BE2C (cell line): ENCODE measurements at regions not wholly inside any gene's neighbourhood (a gene's known extent, or its start where the extent isn't known, plus 50 kb on each side); places are given as distances from the start of the nearest gene placed in this dataset.

Experiments
- DNase-seq: peaks from one replicate; pipeline ENCODE4 v3.0.0-alpha.2; 2020
- H3K27me3 ChIP-seq: fragments of 250-450 bp; sonication (Bioruptor Pico); 2 replicates; pipeline ENCODE4 v1.5.1; 2020; ENCODE audit warnings: mild to moderate bottlenecking
- H3K36me3 ChIP-seq: fragments of 250-450 bp; sonication (Bioruptor Pico); 2 replicates; pipeline ENCODE4 v1.5.1; 2020; ENCODE audit warnings: mild to moderate bottlenecking
- H3K4me1 ChIP-seq: fragments of 250-450 bp; sonication (Bioruptor Pico); 2 replicates; pipeline ENCODE4 v1.5.1; 2020
- H3K4me3 ChIP-seq: 2 replicates; pipeline ENCODE4 v1.5.1; 2011; ENCODE audit warnings: low read depth, low read length
- H3K9me3 ChIP-seq: fragments of 250-450 bp; sonication (Bioruptor Pico); 2 replicates; pipeline ENCODE4 v1.5.1; 2020
- CTCF ChIP-seq: IDR thresholded peaks from 2 replicates; pipeline ENCODE4 v1.5.1; 2012; ENCODE audit warnings: mild to moderate bottlenecking, low read depth, low read length

- Histone ChIP-seq H3K4me3 (no peak overlapping the region), H3K4me1 (no peaks in the 10 kb centered on the region), H3K36me3 (no peaks in the 10 kb centered on the region), H3K27me3 (peaks cover 3% of the 10 kb centered on the region; the same call in 1 of the 2 replicates), H3K9me3 (no peaks in the 10 kb centered on the region)
- TF ChIP-seq CTCF, result no peak
- DNase-seq, result no peak
These were observed 144.1 kb upstream of the SEL1L start for GRCh38 chr14:81677736-81678135.

- TF ChIP-seq CTCF, result no peak
- Histone ChIP-seq H3K4me1 (no peaks in the 10 kb centered on the region), H3K36me3 (no peaks in the 10 kb centered on the region), H3K27me3 (peaks cover 3% of the 10 kb centered on the region; the same call in 1 of the 2 replicates), H3K4me3 (no peak overlapping the region), H3K9me3 (no peaks in the 10 kb centered on the region)
- DNase-seq, result no peak
These were observed 145.6 kb upstream of the SEL1L start for GRCh38 chr14:81679226-81679625.

GRCh38 chr14:81681541-81681940, 147.9 kb upstream of the SEL1L start:
- Histone ChIP-seq H3K36me3 (no peaks in the 10 kb centered on the region), H3K4me1 (no peaks in the 10 kb centered on the region), H3K9me3 (no peaks in the 10 kb centered on the region), H3K27me3 (peaks cover 3% of the 10 kb centered on the region; the same call in 1 of the 2 replicates), H3K4me3 (no peak overlapping the region)
- DNase-seq, result no peak
- no peak for TF ChIP-seq CTCF

- no peaks in the 10 kb centered on the region for H3K36me3 ChIP-seq
- DNase-seq, result no peak
- TF ChIP-seq CTCF, result no peak
- H3K4me3 ChIP-seq, result no peak overlapping the region
- peaks cover 3% of the 10 kb centered on the region; the same call in 1 of the 2 replicates for H3K27me3 ChIP-seq
- no peaks in the 10 kb centered on the region for H3K9me3 ChIP-seq
- H3K4me1 ChIP-seq, result no peaks in the 10 kb centered on the region
These were observed 148.5 kb upstream of the SEL1L start for GRCh38 chr14:81682134-81682533.

GRCh38 chr14:81682701-81683100, 149.0 kb upstream of the SEL1L start:
- Histone ChIP-seq H3K27me3 (peaks cover 3% of the 10 kb centered on the region; the same call in 1 of the 2 replicates), H3K4me1 (no peaks in the 10 kb centered on the region), H3K36me3 (no peaks in the 10 kb centered on the region), H3K4me3 (no peak overlapping the region), H3K9me3 (no peaks in the 10 kb centered on the region)
- no peak for DNase-seq
- no peak for TF ChIP-seq CTCF

- no peak for DNase-seq
These were observed 151.0 kb upstream of the SEL1L start for GRCh38 chr14:81684696-81685095.

More at GRCh38 chr14:81684696-81685095, 151.0 kb upstream of the SEL1L start:
- H3K9me3 ChIP-seq, result no peaks in the 10 kb centered on the region
- no peaks in the 10 kb centered on the region for H3K36me3 ChIP-seq
- no peaks in the 10 kb centered on the region for H3K4me1 ChIP-seq
- H3K4me3 ChIP-seq, result no peak overlapping the region
- H3K27me3 ChIP-seq, result peaks cover 3% of the 10 kb centered on the region; the same call in 1 of the 2 replicates
- no peak for TF ChIP-seq CTCF
